ENCODE measurements at regions not wholly inside any gene's neighbourhood (a gene's known extent, or its start where the extent isn't known, plus 50 kb on each side); places are given as distances from the start of the nearest gene placed in this dataset.
"Not testable (repeated sequence)": the region's sequence is repeated elsewhere in the genome, so short reads cannot be mapped to it uniquely, and the experiment has no call there.

GRCh38 chr11:100584201-100584985 lies 102.7 kb upstream of the ARHGAP42 start:
- DNase-seq, result no peak

DNA sequence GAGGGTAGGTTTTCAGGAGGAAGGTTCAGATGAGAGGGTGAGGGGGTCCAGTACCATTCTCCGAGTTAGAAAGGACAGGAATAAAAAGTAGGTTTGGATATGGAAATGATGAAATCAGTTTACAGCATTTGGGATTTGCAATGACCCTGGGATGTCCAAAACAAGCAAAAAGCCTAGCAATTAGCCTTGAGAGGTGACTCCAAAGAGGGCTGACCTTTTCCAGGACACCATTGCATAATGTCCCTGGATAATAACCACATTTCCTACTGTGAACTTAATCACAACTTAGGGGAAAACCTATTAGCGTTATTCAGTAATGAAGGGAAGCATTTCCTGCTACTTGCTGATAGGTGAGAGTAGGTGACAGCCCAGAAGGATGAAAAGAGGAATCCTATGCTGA lies 101.4 kb upstream of the ARHGAP42 start:
- DNase-seq, result no peak

DNA sequence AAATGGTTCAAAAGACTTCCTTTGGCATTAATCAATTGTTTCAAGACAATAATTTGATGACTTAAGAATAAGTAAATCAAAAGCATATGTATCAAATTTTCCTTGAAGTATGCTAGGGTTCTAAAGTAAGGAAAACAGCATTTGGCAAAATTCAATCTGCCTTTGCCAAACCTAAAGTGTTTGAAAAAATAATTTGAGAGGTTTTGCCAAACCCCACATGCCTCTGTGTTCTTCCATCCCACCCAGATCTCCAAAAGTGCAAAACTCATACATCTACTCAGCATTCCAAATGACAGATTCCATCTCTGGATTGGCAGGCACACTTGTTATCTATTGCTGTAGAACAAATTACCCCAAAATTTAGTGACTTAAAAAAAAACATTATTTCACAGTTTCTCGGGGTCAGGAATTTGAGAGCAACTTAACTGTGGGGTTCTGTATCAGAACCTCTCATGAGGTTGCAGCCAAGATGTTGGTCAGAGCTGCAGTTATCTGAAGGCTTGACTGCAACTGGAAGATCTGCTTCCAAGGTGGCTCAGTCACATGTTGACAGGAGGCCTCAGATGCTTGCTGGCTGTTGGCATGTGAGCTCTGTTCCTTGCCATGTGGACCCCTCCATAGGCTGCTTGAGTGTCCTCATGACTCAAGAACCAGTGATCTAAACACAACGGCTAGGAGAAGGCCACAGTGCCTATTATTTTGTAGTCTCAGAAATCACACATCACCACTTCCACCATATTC lies 100.6 kb upstream of the ARHGAP42 start:
- no peak for DNase-seq

GRCh38 chr11:100592619-100593260 lies 94.3 kb upstream of the ARHGAP42 start:
- DNase-seq, result no peak

DNA sequence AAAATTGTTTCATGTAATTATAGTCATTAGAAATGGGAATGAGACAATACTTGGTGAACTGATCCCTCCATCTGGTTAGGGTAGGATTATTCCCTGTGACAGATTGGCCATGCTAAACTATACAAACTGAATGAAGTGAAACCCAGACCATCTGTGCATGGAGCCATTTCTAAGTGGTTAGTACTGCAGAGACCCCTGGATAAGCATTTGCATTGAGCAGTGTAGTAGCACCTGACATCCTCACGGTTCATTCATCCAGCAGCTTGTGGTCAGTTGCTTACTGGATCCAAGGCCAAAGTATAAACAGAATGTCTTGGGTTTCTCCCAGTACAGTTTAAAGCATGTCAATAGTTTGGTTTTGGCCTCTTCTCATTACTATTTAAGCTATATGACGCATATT lies 93.8 kb upstream of the ARHGAP42 start:
- no peak for DNase-seq

DNA sequence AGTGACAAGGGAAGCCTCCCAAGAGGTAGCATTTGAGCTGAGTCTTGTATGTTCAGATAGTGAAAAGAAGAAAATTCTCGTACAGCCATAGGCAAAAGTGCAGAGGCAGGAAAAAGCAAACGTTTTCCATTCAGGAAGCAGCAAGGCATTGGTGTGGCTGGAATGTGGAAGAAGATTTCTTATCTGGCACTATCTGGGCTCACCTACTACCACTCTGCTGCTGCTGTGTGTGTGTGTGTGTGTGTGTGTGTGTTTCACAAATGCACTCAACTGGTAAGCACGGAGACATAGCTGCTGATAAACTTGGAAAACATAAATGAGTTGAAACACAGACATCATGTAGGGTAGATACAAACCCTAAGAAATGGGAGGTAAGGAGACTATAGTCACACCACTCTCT lies 92.8 kb upstream of the ARHGAP42 start:
- no peak for DNase-seq

DNA sequence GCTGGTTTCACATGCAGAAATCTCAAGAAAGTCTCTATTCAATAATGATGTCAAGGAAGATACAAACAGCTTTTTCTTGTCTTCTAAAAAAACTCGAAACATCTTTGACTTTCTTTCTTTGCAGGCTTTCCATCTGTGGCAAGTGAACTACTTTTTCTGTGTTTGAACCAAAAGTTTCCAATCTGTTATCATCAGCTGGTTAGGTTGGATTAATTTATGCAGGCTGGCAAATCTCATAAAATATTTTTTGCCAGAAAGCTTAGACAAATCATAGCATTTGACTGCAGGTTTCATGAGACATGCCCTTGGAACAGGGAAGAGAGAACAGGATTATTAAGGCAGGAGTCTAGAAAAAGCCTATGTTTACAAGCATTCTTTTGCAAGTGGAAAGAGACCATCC lies 86.1 kb upstream of the ARHGAP42 start:
- DNase-seq, result no peak

DNA sequence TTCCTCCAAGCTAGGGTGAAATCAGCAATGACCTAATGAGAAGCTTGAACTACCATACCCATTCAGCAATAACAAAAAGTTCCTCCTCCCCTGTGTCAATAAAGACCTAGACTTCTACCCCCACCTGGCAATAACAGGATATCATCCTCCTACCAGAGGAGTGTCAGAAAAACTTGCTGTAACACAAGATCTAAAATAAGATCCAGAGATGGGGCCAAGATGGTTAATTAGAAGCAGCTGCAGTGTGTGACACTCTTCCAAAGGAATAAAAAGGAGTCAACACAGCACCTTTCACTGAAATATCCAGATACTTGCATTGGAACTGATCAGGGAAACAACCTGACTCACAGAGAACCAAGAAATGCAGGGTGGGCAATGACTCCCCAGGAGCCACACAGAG lies 84.4 kb upstream of the ARHGAP42 start:
- no peak for DNase-seq

GRCh38 chr11:100607761-100608160 lies 79.3 kb upstream of the ARHGAP42 start:
- not testable (repeated sequence) for DNase-seq

- no peak for DNase-seq
Observed at GRCh38 chr11:100612766-100613165, 74.3 kb upstream of the ARHGAP42 start.

DNA sequence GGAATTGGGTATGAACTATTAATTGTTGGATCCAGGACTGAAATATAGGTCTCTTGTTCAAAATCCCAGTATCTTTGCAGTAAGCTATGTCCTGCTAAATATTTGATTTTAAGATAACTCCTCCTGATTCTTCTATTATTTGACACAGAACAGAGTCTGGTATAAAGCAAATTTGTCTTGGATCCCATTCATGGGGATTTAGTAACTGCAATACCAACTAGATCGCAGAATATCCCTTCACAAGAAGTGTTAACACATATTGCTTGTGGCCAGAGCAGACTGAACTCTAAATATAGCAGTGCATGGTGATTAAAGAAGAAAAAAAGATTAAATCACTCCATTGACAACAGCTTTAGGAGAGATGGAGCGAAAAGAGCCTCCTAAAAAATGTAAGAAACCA lies 68.2 kb upstream of the ARHGAP42 start:
- DNase-seq, result no peak

GRCh38 chr11:100619484-100619883 lies 67.6 kb upstream of the ARHGAP42 start:
- DNase-seq, result no peak

GRCh38 chr11:100622404-100622803 lies 64.7 kb upstream of the ARHGAP42 start:
- DNase-seq, result no peak

DNA sequence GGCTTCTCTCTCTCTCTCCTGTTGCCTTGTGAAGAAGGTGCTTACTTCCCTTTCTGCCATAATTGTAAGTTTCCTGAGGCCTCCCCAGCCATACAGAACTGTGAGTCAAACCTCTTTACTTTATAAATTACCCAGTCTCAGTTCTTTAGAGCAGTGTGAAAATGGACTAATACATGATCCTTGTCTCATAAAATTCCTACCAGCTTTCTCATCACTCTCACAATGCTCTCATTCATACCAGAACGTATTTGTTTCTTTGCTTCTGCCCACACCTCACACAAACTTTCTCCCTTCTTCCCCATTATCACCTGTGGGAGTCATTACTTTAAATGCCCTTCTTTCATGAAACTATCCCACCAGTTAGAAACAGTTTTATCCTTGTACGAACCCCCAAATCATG lies 62.7 kb upstream of the ARHGAP42 start:
- no peak for DNase-seq

DNA sequence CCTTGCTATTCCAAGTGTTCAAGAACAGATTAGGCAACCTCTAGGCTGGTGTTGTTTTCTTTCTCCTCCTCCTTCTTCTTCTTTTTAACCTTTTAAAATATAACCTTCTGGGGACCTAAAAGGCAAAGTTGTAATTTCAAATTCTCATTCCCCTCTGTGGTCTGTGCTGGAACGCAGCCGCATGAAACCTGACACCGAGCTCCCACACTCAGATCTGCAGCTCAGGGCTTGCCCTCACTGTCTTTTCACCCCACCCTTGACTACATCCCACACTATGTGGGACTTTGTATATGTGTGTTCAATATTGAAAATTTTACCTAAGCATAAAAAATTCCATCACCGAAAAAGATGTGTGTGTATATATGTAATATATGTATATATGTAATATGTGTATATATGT lies 62.0 kb upstream of the ARHGAP42 start:
- no peak for DNase-seq

GRCh38 chr11:100629671-100630070 lies 57.4 kb upstream of the ARHGAP42 start:
- DNase-seq, result no peak

- DNase-seq, result no peak
Observed at GRCh38 chr11:100630898-100631297, 56.2 kb upstream of the ARHGAP42 start.

DNA sequence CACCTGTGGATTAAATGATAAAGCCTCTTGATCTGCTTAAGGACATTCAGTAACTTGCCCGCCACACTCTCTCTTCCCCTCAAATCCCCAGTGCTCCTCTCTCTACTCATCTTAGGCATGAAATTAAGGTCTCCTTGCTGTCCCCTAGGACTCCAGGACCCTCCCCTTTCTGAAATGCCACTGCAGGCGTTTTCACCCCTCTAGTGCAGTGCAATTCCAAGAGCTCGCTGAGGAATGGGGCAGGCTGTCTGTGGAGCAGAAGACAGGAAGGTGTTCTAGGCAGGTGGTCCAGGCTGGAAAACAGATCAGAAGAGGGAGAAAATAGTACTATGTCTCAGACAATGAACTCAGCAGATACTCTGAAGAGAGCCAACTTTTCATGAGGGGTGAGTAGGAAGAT lies 55.8 kb upstream of the ARHGAP42 start:
- no peak for DNase-seq

DNA sequence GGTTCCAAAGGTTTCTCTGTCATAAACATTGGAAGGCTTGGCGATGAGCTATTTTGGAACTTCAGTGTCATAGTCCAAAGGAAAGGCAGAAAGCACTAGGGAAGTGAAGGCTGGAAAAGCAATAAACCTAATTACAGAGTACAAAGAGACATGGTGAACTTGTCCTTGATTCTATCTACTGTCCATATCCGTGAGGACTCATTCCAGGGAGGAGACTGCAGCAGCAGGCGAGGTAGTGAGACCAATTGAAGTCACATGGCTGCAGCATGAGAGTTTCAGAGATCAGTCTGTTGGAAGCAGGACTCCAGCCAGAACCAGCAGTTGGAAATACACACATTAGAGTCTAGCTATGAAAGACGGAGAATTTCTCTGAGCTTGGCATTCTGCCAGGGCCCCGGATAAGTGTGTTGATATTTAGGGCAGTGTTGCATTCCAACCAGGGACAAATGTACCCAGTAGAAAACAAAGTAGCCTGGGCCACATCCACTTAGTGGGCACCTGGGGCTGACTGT lies 54.1 kb upstream of the ARHGAP42 start:
- no peak for DNase-seq

- DNase-seq, result no peak
Observed at GRCh38 chr11:100635194-100635593, 51.9 kb upstream of the ARHGAP42 start.

- no peak for DNase-seq
Observed at GRCh38 chr11:100636536-100636935, 50.6 kb upstream of the ARHGAP42 start.
